ENCODE measurements at regions not wholly inside any gene's neighbourhood (a gene's known extent, or its start where the extent isn't known, plus 50 kb on each side); places are given as distances from the start of the nearest gene placed in this dataset.
"Not testable (repeated sequence)": the region's sequence is repeated elsewhere in the genome, so short reads cannot be mapped to it uniquely, and the experiment has no call there.

- DNase-seq (ENCODE audit: low read depth, low spot score): no peak
- in situ Hi-C loops (cut with HindIII; ENCODE audit: low pct_unique_long_range_greater_than_20kb, low sequenced_read_pairs): no loop called here
Measured at GRCh38 chr3:86481636-86482035, 509.3 kb downstream of the VGLL3 start.

DNA sequence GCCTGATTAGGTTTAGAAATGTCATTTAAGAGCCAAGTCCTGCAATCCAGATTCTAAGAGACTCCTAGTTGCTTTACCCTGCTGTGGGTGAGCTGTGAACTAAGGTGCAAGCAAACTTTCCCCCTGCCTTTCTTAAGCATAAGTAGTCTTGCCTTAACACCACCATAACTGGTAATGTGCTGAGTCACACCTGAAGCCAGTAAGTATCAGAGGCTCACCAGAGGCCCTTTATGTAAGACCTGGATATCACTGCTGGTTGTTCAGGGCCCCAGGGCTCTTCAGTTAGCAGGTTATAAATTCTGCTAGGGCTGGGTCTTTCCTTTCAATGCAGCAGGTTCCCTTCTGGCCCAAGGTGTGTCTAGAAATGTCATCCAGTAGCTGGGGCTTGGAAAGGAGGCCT is 509.9 kb downstream of the VGLL3 start:
- in situ Hi-C loops (cut with HindIII; ENCODE audit: low pct_unique_long_range_greater_than_20kb, low sequenced_read_pairs): no loop called here
- no peak for DNase-seq (ENCODE audit: low read depth, low spot score)

- in situ Hi-C loops (cut with HindIII; ENCODE audit: low pct_unique_long_range_greater_than_20kb, low sequenced_read_pairs): no loop called here
- no peak for DNase-seq (ENCODE audit: low read depth, low spot score)
Measured at GRCh38 chr3:86464180-86464579, 526.8 kb downstream of the VGLL3 start.

DNA sequence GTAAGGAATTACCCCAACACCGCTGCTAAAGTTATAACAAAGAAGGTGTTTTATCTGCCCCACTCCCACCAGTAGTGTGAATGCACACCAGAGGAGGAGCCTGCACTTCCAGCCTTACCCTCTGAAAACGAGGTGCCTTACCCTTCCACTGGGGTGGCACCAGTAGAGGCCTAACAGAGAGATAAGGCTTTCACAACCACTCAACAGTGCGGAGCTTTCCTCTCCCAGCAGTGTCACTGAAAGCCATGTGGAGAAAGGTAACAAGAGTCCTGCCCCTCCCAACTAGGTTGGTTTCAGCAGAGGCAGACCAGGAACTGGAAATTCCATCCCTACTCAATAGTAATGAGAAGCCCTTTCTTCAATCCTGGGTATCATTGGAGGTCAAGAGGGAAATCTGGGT is 539.2 kb downstream of the VGLL3 start:
- DNase-seq (ENCODE audit: low read depth, low spot score): no peak
- in situ Hi-C loops (cut with HindIII; ENCODE audit: low pct_unique_long_range_greater_than_20kb, low sequenced_read_pairs): no loop called here

GRCh38 chr3:86438544-86438943 is 552.4 kb downstream of the VGLL3 start:
- in situ Hi-C loops (cut with HindIII; ENCODE audit: low pct_unique_long_range_greater_than_20kb, low sequenced_read_pairs): no loop called here
- no peak for DNase-seq (ENCODE audit: low read depth, low spot score)

GRCh38 chr3:86427343-86427742 is 563.6 kb downstream of the VGLL3 start:
- in situ Hi-C loops (cut with HindIII; ENCODE audit: low pct_unique_long_range_greater_than_20kb, low sequenced_read_pairs): no loop called here
- no peak for DNase-seq (ENCODE audit: low read depth, low spot score)

GRCh38 chr3:86420990-86421739 is 569.8 kb downstream of the VGLL3 start:
- in situ Hi-C loops (cut with HindIII; ENCODE audit: low pct_unique_long_range_greater_than_20kb, low sequenced_read_pairs): no loop called here
- no peak for DNase-seq (ENCODE audit: low read depth, low spot score)

- no peak for DNase-seq (ENCODE audit: low read depth, low spot score)
- in situ Hi-C loops (cut with HindIII; ENCODE audit: low pct_unique_long_range_greater_than_20kb, low sequenced_read_pairs): no loop called here
Measured at GRCh38 chr3:86418861-86419260, 572.1 kb downstream of the VGLL3 start.

GRCh38 chr3:86416334-86416733 is 574.6 kb downstream of the VGLL3 start:
- no peak for DNase-seq (ENCODE audit: low read depth, low spot score)
- in situ Hi-C loops (cut with HindIII; ENCODE audit: low pct_unique_long_range_greater_than_20kb, low sequenced_read_pairs): no loop called here

GRCh38 chr3:86413645-86414044 is 577.3 kb downstream of the VGLL3 start:
- DNase-seq (ENCODE audit: low read depth, low spot score): no peak
- in situ Hi-C loops (cut with HindIII; ENCODE audit: low pct_unique_long_range_greater_than_20kb, low sequenced_read_pairs): no loop called here

DNA sequence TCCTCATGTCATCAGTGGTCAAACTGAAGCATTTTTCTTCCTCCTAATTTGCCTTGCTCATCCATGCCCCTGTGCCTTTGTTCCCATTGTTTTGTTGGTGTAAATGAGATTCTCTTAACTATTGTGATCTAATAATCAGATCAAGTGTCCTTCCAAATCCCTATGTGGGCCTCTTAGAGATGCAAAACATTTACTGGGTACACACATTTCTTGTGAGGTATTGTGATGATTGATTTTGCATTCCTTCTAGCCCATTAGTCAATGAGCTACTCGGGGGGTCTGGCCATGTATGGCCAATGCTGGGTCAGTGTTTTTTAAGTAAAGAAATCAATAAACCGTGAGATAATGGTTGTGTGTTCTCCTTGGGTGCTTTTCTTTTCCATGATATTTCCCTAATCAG is 580.4 kb downstream of the VGLL3 start:
- no peak for DNase-seq (ENCODE audit: low read depth, low spot score)
- in situ Hi-C loops (cut with HindIII; ENCODE audit: low pct_unique_long_range_greater_than_20kb, low sequenced_read_pairs): no loop called here

DNA sequence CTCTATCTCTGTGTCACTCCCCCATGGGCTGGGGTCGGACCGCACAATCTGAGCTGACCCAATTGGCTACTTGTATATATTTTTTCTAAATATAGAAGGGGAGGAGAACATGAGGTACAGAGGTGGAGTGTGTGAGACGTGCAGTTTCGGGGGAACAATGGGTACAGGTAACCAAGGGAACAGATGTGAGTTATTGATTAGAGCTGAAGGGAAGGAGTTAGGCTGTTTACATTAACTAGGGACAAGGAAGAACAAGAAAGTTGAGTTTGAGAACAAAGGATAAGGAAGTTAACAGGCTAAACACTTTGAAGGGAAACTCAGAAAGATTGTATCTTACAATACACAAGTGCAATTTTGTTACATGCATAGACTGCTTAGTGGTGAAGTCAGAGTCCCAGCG is 601.2 kb downstream of the VGLL3 start:
- DNase-seq (ENCODE audit: low read depth, low spot score); in situ Hi-C loops (cut with HindIII; ENCODE audit: low pct_unique_long_range_greater_than_20kb, low sequenced_read_pairs): not testable (repeated sequence)

- in situ Hi-C loops (cut with HindIII; ENCODE audit: low pct_unique_long_range_greater_than_20kb, low sequenced_read_pairs): no loop called here
- DNase-seq (ENCODE audit: low read depth, low spot score): peak; percentile 23
Measured at GRCh38 chr3:86388820-86389219, 602.1 kb downstream of the VGLL3 start.

DNA sequence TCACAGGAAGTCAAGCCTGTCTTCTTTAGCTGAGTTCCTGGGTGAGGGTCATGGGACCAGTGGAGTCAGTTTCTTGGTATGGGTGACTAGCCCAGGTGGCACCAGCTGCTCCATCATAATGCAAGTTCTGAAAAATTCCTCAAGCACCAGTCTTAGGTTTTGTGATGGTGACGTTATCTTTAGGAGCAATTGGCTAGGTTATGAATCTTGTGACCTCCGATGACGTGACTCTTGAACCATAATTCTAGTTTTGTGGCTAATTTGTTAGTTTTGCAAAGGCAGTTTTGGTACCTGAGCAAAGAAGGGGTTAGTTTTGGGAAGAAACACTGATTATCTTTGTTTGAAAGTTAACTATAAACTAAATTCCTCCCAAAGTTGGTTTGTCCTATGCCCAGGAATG is 608.4 kb downstream of the VGLL3 start:
- in situ Hi-C loops (cut with HindIII; ENCODE audit: low pct_unique_long_range_greater_than_20kb, low sequenced_read_pairs): no loop called here
- DNase-seq (ENCODE audit: low read depth, low spot score): no peak

- in situ Hi-C loops (cut with HindIII; ENCODE audit: low pct_unique_long_range_greater_than_20kb, low sequenced_read_pairs): no loop called here
- no peak for DNase-seq (ENCODE audit: low read depth, low spot score)
Measured at GRCh38 chr3:86381247-86381646, 609.7 kb downstream of the VGLL3 start.

- DNase-seq (ENCODE audit: low read depth, low spot score): no peak
- in situ Hi-C loops (cut with HindIII; ENCODE audit: low pct_unique_long_range_greater_than_20kb, low sequenced_read_pairs): no loop called here
Measured at GRCh38 chr3:86379280-86379679, 611.7 kb downstream of the VGLL3 start.

- in situ Hi-C loops (cut with HindIII; ENCODE audit: low pct_unique_long_range_greater_than_20kb, low sequenced_read_pairs): no loop called here
- no peak for DNase-seq (ENCODE audit: low read depth, low spot score)
Measured at GRCh38 chr3:86378829-86379228, 612.1 kb downstream of the VGLL3 start.

DNA sequence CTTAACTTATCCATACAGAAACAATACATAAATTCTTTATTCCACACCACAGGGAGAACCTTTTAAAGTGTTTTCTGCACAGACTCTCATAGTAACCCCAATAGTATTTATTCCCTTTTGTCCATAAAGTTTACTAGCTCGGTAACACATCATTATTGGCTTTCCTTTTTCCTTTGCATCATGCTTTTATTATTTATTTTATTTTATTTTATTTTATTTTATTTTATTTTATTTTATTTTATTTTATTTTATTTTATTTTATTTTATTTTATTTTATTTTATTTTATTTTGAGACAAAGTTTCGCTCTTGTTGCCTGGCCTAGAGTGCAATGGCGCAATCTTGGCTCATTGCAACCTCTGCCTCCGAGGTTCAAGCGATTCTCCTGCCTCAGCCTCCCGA is 655.4 kb downstream of the VGLL3 start:
- in situ Hi-C loops (cut with HindIII; ENCODE audit: low pct_unique_long_range_greater_than_20kb, low sequenced_read_pairs); DNase-seq (ENCODE audit: low read depth, low spot score): not testable (repeated sequence)

DNA sequence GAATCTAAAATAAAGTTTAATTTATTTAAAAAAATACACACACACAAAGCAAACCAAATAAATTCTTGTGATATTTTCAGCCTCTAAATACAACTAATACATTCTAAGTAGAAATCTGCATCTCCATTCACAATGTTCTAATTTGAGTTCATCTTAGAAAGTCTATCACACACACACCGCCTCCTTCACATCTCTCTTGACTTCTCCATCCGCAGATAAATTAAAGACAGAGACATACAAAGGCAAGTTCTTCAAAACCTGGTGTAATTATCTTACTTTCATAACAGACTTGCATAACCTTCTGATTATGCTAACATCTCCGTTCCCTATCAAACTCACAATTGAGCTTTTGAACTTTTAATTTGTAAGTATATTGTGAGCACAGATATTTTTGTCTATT is 657.3 kb downstream of the VGLL3 start:
- DNase-seq (ENCODE audit: low read depth, low spot score): no peak
- in situ Hi-C loops (cut with HindIII; ENCODE audit: low pct_unique_long_range_greater_than_20kb, low sequenced_read_pairs): no loop called here

- in situ Hi-C loops (cut with HindIII; ENCODE audit: low pct_unique_long_range_greater_than_20kb, low sequenced_read_pairs): no loop called here
- no peak for DNase-seq (ENCODE audit: low read depth, low spot score)
Measured at GRCh38 chr3:86303935-86304334, 687.0 kb downstream of the VGLL3 start.

Measured in SK-MEL-5 (cell line).